A549 (cell line): ENCODE measurements at regions not wholly inside any gene's neighbourhood (a gene's known extent, or its start where the extent isn't known, plus 50 kb on each side); places are given as distances from the start of the nearest gene placed in this dataset.

ENCODE experiments used
- ATAC-seq, 2 experiments: fragments of 200-7000 bp in 1 of 2; fragments of >200 bp in 1 of 2; cut with Nextera tagmentation in 1 of 2; cut with Tn5 transposase in 1 of 2; 3 replicates each; pipeline versions ENCODE4 v1.8.0 to v1.9.1; 2018 to 2020; ENCODE audit warnings: mild to moderate bottlenecking in 1 of 2, moderate library complexity in 1 of 2
- CTCF ChIA-PET: fragments of 300-600 bp; sonication (Branson Sonifier 250); formaldehyde crosslinking; extraction: SDS; loops from one replicate; lab custom pipeline; 2021; ENCODE audit warnings: antibody characterized with exemption, inconsistent platforms; lab: Yijun Ruan, JAX
- POLR2A ChIA-PET: fragments of 350-600 bp; formaldehyde crosslinking; extraction: SDS; loops from one replicate; lab custom pipeline; 2021; ENCODE audit warnings: antibody characterized with exemption, inconsistent platforms; lab: Yijun Ruan, JAX
- DNase-seq, 2 experiments: peaks; one replicate each; pipeline versions ENCODE4 v3.0.0 to v3.0.0-alpha.2; 2011 to 2016; ENCODE audit warnings: low read depth in 1 of 2, low spot score in 1 of 2
- FAIRE-seq: peaks from 2 replicates; lab custom pipeline; 2011; peaks lifted over from hg19 to GRCh38; lab: Jason Lieb, UNC
- H3K27ac ChIP-seq, 2 experiments: fragments of >200 bp; sonication (Bioruptor Twin); formaldehyde crosslinking; 3 replicates each; pipeline ENCODE4 v1.5.1; 2016 to 2017
- H3K4me1 ChIP-seq: fragments of >200 bp; sonication (Bioruptor Twin); formaldehyde crosslinking; 3 replicates; pipeline ENCODE4 v1.6.1; 2016
- H3K4me2 ChIP-seq: fragments of >200 bp; sonication (Bioruptor Twin); formaldehyde crosslinking; 3 replicates; pipeline ENCODE4 v1.6.1; 2016
- H3K4me3 ChIP-seq: fragments of >200 bp; sonication (Bioruptor Twin); formaldehyde crosslinking; 3 replicates; pipeline ENCODE4 v1.5.1; 2016
- H3K9me3 ChIP-seq: fragments of >200 bp; sonication (Bioruptor Twin); formaldehyde crosslinking; 3 replicates; pipeline ENCODE4 v1.6.1; 2016
- BHLHE40 ChIP-seq: IDR thresholded peaks from 2 replicates; pipeline ENCODE4 v1.6.1; 2012; ENCODE audit warnings: low read depth, low read length, inconsistent platforms
- CBX8 ChIP-seq: fragments of 200-600 bp; sonication (generic); IDR thresholded peaks from 2 replicates; pipeline ENCODE4 v1.6.1; 2016
- CHD2 ChIP-seq: fragments of 150-350 bp; IDR thresholded peaks from 2 replicates; pipeline ENCODE4 v1.6.1; 2014; ENCODE audit warnings: low read length; ENCODE audit not compliant: partially characterized antibody
- EHF ChIP-seq: fragments of 250-450 bp; sonication (Bioruptor Pico); IDR thresholded peaks from 2 replicates; pipeline ENCODE4 v1.5.0; 2020; ENCODE audit warnings: mild to moderate bottlenecking
- HOXA7 ChIP-seq: fragments of 250-450 bp; sonication (Bioruptor Pico); IDR thresholded peaks from 2 replicates; pipeline ENCODE4 v1.5.0; 2020; ENCODE audit warnings: mild to moderate bottlenecking, moderate library complexity
- MAFK ChIP-seq: fragments of 450-650 bp; IDR thresholded peaks from 2 replicates; pipeline ENCODE4 v1.6.1; 2014; ENCODE audit not compliant: partially characterized antibody
- NFE2L2 ChIP-seq: fragments of 150-350 bp; conservative IDR thresholded peaks from 2 replicates; pipeline ENCODE4 v1.6.1; 2014; ENCODE audit warnings: low read length
- RAD21 ChIP-seq, 2 experiments: fragments of >200 bp in 1 of 2; sonication (Bioruptor Twin) in 1 of 2; formaldehyde crosslinking in 1 of 2; IDR thresholded peaks in 1 of 2; conservative IDR thresholded peaks in 1 of 2; 2 replicates in 1 of 2; 3 replicates in 1 of 2; pipeline ENCODE4 v1.6.1; 2012 to 2018; ENCODE audit warnings: inconsistent platforms in 1 of 2
- TFCP2L1 ChIP-seq: fragments of 250-450 bp; sonication (Bioruptor Pico); IDR thresholded peaks from 2 replicates; pipeline ENCODE4 v1.5.0; 2021; ENCODE audit warnings: mild to moderate bottlenecking
- ZC3H11A ChIP-seq: fragments of 450-650 bp; IDR thresholded peaks from 2 replicates; pipeline ENCODE4 v1.6.1; 2014; ENCODE audit warnings: antibody characterized with exemption, mild to moderate bottlenecking
- ZSCAN20 ChIP-seq: fragments of 250-450 bp; sonication (Bioruptor Pico); IDR thresholded peaks from 2 replicates; pipeline ENCODE4 v1.8.0; 2022; ENCODE audit warnings: mild to moderate bottlenecking, moderate library complexity
- WGBS: methylation state at CpG from one replicate; pipeline ENCODE4 v1.1.6; 2017; ENCODE audit errors: missing lambda C conversion rate; 5-methylcytosine and 5-hydroxymethylcytosine counted together
- TF ChIP-seq, protein P1 (sequence below): fragments of >200 bp; sonication (Bioruptor Twin); formaldehyde crosslinking; IDR thresholded peaks from 2 replicates; pipeline ENCODE4 v1.6.1; 2016
- TF ChIP-seq, protein P2 (sequence below): fragments of >200 bp; sonication (Bioruptor Twin); formaldehyde crosslinking; IDR thresholded peaks from 3 replicates; pipeline ENCODE4 v1.5.1; 2016
- TF ChIP-seq, protein P3 (sequence below): IDR thresholded peaks from 2 replicates; pipeline ENCODE4 v1.6.1; 2012; ENCODE audit warnings: low read depth, borderline replicate concordance
- TF ChIP-seq, protein P4 (sequence below): IDR thresholded peaks from 2 replicates; pipeline ENCODE4 v1.6.1; 2012
- TF ChIP-seq, protein P5 (sequence below): fragments of 250-450 bp; sonication (Bioruptor Pico); IDR thresholded peaks from 2 replicates; pipeline ENCODE4 v1.5.0; 2020; ENCODE audit warnings: low read depth, mild to moderate bottlenecking, moderate library complexity

DNA sequence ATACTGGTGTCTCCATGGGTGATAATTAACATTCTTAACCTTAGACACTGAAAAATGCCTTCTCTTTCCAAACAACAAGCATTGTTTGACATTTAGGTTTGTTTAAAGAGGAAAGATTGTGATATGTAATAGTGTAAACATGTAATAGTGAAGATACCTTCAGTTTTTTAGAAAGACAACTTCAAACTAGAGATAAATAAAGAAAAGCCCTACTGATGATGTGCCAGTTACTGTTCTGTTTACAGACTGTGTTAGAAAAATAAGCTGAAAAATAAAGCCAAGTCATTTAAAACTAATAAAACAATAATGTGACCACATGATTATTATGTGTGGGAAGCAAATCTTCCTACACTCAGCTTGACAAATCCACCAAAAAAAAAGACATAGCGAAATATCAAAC, 2035.3 kb upstream of the TENM3 start:
- 3% methylated on average over 1 of the region's 1 CpG for WGBS
- TF ChIP-seq, protein P1, sequence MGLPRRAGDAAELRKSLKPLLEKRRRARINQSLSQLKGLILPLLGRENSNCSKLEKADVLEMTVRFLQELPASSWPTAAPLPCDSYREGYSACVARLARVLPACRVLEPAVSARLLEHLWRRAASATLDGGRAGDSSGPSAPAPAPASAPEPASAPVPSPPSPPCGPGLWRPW, result no peak
- TF ChIP-seq, protein P2, sequence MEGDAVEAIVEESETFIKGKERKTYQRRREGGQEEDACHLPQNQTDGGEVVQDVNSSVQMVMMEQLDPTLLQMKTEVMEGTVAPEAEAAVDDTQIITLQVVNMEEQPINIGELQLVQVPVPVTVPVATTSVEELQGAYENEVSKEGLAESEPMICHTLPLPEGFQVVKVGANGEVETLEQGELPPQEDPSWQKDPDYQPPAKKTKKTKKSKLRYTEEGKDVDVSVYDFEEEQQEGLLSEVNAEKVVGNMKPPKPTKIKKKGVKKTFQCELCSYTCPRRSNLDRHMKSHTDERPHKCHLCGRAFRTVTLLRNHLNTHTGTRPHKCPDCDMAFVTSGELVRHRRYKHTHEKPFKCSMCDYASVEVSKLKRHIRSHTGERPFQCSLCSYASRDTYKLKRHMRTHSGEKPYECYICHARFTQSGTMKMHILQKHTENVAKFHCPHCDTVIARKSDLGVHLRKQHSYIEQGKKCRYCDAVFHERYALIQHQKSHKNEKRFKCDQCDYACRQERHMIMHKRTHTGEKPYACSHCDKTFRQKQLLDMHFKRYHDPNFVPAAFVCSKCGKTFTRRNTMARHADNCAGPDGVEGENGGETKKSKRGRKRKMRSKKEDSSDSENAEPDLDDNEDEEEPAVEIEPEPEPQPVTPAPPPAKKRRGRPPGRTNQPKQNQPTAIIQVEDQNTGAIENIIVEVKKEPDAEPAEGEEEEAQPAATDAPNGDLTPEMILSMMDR, result no peak
- no peak for TF ChIP-seq CBX8
- TF ChIP-seq, protein P3, sequence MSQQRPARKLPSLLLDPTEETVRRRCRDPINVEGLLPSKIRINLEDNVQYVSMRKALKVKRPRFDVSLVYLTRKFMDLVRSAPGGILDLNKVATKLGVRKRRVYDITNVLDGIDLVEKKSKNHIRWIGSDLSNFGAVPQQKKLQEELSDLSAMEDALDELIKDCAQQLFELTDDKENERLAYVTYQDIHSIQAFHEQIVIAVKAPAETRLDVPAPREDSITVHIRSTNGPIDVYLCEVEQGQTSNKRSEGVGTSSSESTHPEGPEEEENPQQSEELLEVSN, result no peak
- TF ChIP-seq, all 56 proteins: peak for 0
- Histone ChIP-seq H3K4me1 (no peaks in the 10 kb centered on the region), H3K4me3 (no peak overlapping the region), H3K27ac (no peak overlapping the region), H3K4me2 (no peak overlapping the region), H3K9me3 (no peaks in the 10 kb centered on the region)
- FAIRE-seq, result no peak
- ChIA-PET CTCF (no interaction called here), POLR2A (no interaction called here)
- no peak for DNase-seq
- no peak for ATAC-seq

DNA sequence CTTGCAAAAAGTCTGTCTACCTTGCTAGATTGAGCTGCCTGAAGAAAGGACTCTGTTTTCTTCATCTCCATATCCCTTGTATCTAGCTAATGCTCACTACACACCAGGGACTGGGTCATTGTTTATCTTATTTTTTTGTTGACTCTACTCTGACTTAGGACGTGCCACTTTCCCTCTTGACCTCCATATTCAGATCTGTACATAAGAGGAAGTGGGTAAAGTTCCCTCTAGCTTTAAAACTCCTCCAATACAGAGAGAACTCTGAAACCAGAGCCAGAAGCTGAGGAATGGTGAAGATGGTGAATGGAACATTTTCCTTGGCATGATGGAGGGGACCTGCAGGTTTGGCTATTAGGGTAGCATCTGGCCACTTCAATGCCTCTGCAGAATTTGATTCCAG, 2026.1 kb upstream of the TENM3 start:
- ATAC-seq, result no peak
- 6% methylated on average over 1 of the region's 1 CpG for WGBS
- Histone ChIP-seq H3K27ac (no peak overlapping the region), H3K9me3 (no peaks in the 10 kb centered on the region), H3K4me2 (no peak overlapping the region), H3K4me3 (no peak overlapping the region), H3K4me1 (no peaks in the 10 kb centered on the region)
- no peak for DNase-seq
- ChIA-PET CTCF (interaction anchor here (0.5 kb wide), 1 partner anchor 204 kb away, joined by 3 read pairs; no protein-coding TSS in a partner anchor), POLR2A (no interaction called here)
- TF ChIP-seq TFCP2L1 (CRISPR knock-in tag) (no peak), NFE2L2 (no peak), RAD21 (conservative IDR thresholded peaks at IDR 0.05 in 1 of 2, IDR thresholded peaks at IDR 0.05 in 1 of 2) (no peak), CHD2 (no peak), HOXA7 (CRISPR knock-in tag) (no peak), ZSCAN20 (CRISPR knock-in tag) (no peak), EHF (CRISPR knock-in tag) (no peak), CBX8 (no peak), BHLHE40 (no peak)
- TF ChIP-seq, protein P4, sequence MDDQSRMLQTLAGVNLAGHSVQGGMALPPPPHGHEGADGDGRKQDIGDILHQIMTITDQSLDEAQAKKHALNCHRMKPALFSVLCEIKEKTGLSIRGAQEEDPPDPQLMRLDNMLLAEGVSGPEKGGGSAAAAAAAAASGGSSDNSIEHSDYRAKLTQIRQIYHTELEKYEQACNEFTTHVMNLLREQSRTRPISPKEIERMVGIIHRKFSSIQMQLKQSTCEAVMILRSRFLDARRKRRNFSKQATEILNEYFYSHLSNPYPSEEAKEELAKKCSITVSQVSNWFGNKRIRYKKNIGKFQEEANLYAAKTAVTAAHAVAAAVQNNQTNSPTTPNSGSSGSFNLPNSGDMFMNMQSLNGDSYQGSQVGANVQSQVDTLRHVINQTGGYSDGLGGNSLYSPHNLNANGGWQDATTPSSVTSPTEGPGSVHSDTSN, result no peak
- TF ChIP-seq, protein P1, result no peak
- no peak for FAIRE-seq

DNA sequence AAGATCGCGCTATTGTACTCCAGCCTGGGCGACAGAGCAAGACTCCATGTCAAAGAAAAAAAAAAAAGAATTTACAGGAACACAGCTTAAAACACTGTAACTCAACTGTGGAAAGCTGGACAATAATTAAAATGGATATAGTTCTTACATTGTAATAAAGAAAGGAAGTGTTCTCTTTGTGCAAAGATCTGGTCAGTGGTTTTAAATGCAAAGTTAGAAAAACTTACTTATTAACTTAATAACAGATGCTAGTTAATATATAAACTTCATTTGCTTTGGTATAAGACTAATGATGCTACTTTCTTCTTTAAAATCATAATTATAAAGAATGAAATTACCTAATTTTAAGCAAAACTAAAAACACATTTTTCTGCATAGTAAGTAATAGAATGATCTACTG, 2024.1 kb upstream of the TENM3 start:
- ATAC-seq, result no peak
- H3K4me2 ChIP-seq, result no peak overlapping the region
- FAIRE-seq, result no peak
- 60% methylated on average over 3 of the region's 3 CpGs for WGBS
- H3K4me1 ChIP-seq, result no peaks in the 10 kb centered on the region
- H3K9me3 ChIP-seq, result no peaks in the 10 kb centered on the region
- no peak overlapping the region for H3K27ac ChIP-seq
- POLR2A ChIA-PET, result no interaction called here
- no peak for TF ChIP-seq ZC3H11A
- TF ChIP-seq, all 56 proteins: peak for 0
- CTCF ChIA-PET, result no interaction called here
- no peak for DNase-seq
- no peak overlapping the region for H3K4me3 ChIP-seq

DNA sequence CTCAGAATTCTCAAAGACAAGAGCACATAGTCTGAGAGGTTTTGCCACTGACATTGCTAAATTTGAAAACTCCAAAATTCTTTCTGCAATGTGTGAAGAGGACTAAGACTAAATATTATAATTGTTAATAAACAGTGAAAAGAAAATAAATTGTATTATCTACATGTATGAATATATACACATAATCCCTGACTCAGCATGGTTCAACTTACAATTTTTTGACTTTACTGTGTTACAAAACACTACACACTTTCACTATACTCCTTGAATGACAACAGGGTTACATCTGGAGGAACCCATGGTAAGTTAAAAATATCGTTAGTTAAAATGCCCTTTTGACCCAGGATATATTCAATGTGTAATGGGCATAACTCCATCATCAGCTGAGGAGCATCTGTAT, 2017.2 kb upstream of the TENM3 start:
- Histone ChIP-seq H3K4me2 (no peak overlapping the region), H3K4me3 (no peak overlapping the region), H3K27ac (no peak overlapping the region), H3K4me1 (no peaks in the 10 kb centered on the region), H3K9me3 (no peaks in the 10 kb centered on the region)
- no peak for DNase-seq
- TF ChIP-seq, protein P5, sequence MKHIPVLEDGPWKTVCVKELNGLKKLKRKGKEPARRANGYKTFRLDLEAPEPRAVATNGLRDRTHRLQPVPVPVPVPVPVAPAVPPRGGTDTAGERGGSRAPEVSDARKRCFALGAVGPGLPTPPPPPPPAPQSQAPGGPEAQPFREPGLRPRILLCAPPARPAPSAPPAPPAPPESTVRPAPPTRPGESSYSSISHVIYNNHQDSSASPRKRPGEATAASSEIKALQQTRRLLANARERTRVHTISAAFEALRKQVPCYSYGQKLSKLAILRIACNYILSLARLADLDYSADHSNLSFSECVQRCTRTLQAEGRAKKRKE (CRISPR knock-in tag), result no peak
- peak; percentile 23 for TF ChIP-seq MAFK
- ChIA-PET CTCF (no interaction called here), POLR2A (no interaction called here)
- 5% methylated on average over 1 of the region's 1 CpG for WGBS
- no peak for FAIRE-seq
- no peak for ATAC-seq
